ENCODE measurements at regions not wholly inside any gene's neighbourhood (a gene's known extent, or its start where the extent isn't known, plus 50 kb on each side); places are given as distances from the start of the nearest gene placed in this dataset.

DNA sequence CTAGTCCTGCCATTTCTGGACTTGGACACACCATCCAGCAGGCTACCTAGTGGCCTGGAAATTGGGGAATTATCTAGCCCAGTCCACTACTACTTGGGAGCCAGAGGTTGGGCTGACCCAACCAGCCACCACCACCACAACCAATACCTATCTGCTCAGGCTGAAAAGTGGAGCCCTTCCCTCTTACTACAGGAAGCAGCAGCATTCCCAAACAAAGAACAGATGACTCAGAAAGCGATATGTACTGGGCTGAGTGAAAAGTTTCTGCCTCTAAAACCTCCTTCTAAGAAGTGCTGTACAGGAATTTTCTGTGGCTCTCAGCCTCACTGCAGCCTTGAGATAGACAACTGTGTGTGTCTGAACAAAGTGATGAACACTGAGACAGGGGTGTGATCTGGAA is 279.4 kb downstream of the CDH10 start:
- DNase-seq (ENCODE audit: low read depth) = no peak
- no peak overlapping the region for H3K4me3 ChIP-seq (ENCODE audit: low read depth, low read length)
- TF ChIP-seq, protein P1, sequence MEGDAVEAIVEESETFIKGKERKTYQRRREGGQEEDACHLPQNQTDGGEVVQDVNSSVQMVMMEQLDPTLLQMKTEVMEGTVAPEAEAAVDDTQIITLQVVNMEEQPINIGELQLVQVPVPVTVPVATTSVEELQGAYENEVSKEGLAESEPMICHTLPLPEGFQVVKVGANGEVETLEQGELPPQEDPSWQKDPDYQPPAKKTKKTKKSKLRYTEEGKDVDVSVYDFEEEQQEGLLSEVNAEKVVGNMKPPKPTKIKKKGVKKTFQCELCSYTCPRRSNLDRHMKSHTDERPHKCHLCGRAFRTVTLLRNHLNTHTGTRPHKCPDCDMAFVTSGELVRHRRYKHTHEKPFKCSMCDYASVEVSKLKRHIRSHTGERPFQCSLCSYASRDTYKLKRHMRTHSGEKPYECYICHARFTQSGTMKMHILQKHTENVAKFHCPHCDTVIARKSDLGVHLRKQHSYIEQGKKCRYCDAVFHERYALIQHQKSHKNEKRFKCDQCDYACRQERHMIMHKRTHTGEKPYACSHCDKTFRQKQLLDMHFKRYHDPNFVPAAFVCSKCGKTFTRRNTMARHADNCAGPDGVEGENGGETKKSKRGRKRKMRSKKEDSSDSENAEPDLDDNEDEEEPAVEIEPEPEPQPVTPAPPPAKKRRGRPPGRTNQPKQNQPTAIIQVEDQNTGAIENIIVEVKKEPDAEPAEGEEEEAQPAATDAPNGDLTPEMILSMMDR (conservative IDR thresholded peaks at IDR 0.05; ENCODE audit: low read depth, low read length) = no peak

DNA sequence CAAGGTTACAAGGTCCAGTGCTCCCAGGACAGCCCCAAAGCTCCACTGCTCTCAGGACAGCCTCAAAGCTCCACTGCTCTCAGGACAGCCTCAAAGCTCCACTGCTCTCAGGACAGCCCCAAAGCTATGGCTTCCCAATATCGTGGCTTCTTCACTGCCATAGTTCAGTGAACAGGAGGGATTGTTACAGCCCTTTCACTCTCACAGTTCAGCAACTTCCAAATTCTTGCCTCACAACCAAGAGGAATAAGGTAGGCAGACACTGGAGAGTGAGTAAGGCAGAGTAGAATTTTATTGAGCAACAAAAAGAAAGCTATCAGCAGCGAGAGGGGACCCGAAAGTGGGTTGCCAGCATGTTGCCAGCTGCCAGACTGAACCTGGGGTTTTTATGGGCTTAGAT is 277.6 kb downstream of the CDH10 start:
- TF ChIP-seq, protein P1 (conservative IDR thresholded peaks at IDR 0.05; ENCODE audit: low read depth, low read length) = no peak
- DNase-seq (ENCODE audit: low read depth) = peak; percentile 61
- no peak overlapping the region for H3K4me3 ChIP-seq (ENCODE audit: low read depth, low read length)

DNA sequence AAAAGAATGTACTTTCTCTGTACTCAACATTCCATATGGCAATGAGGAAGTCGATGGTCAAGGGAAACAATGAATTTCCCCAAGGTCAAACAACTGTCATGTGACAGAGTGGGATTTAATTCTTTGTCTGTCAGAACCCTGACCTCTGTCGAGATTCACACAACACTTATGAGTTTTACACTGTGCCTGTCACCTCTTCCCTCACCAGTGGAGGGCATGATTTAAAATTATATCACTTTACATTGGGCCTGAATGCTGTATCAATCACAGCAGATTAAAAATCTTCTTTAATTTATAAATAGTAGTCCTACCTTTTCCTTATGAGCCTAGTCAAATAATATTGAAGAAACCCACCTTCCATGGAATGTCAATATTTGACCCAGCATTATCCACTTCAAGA is 276.7 kb downstream of the CDH10 start:
- H3K4me3 ChIP-seq (ENCODE audit: low read depth, low read length) = no peak overlapping the region
- TF ChIP-seq, protein P1 (conservative IDR thresholded peaks at IDR 0.05; ENCODE audit: low read depth, low read length) = peak; percentile 22
- no peak for DNase-seq (ENCODE audit: low read depth)

DNA sequence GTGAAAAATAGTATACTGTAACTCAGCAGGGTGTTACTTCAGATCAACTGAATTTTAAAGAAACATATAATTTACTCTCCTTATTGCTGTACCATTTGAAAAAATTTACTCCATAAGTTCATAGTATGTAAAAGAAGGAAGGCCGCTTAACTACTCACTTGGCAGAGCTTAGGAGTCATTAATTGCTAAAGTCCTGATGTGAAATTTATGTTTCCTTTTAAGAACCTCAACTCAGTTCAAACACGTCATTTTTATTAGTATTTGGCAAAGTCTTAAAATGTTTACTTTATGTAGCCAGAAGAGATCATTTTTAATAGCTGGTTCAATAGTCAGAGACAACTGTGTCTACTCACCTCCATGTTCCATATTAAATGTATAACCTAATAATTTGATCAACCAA is 268.6 kb downstream of the CDH10 start:
- no peak overlapping the region for H3K4me3 ChIP-seq (ENCODE audit: low read depth, low read length)
- TF ChIP-seq, protein P1 (conservative IDR thresholded peaks at IDR 0.05; ENCODE audit: low read depth, low read length) = no peak
- DNase-seq (ENCODE audit: low read depth) = no peak

DNA sequence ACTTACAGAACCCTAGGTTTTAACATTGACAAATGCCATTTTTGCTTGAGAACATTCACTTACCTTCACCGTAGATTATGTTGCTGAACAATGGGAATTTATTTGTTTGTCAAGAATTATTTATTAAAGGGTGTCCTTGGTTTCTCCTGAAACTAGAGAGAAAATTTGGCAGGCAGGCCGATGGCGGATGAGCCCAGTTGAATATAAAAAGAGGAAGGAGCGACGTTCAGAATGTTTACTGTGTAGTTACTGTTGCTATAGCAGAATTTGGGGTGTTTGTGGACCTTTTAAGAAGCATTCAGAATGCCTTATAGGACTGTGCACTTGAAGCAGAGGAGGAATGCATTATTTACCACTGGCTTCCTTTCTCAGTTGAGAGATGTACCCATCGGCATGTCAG is 268.2 kb downstream of the CDH10 start:
- no peak overlapping the region for H3K4me3 ChIP-seq (ENCODE audit: low read depth, low read length)
- TF ChIP-seq, protein P1 (conservative IDR thresholded peaks at IDR 0.05; ENCODE audit: low read depth, low read length) = no peak
- no peak for DNase-seq (ENCODE audit: low read depth)

DNA sequence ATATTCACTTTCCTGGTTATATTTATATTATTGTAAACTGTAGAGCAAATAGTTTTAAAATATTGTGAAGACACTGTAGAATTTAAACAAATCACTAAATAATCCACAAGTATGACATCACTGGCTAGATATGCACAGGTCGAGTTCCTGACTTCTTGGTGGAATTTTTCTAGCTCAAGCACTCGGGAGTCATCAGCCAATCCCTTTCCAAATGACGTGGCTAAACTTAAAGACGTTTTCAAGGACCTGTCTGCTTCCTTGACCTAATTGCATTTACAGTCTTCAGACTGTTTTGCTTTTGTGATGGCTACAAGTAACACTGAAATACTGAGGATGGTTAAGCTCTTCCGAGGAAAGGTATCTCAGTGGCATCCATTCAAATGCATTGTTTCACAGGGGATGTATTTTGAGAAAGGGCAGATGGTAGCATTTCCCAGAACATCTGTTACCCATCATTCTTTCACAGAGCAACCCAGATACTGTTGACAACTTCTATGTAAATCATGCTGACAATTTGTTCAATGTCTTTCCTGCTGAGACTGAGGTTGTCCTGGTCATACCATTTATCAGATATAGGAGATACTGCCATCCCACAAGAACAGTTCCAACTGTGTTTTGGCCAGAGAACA is 262.8 kb downstream of the CDH10 start:
- no peak overlapping the region for H3K4me3 ChIP-seq (ENCODE audit: low read depth, low read length)
- TF ChIP-seq, protein P1 (conservative IDR thresholded peaks at IDR 0.05; ENCODE audit: low read depth, low read length) = no peak
- DNase-seq (ENCODE audit: low read depth) = peak; percentile 36

DNA sequence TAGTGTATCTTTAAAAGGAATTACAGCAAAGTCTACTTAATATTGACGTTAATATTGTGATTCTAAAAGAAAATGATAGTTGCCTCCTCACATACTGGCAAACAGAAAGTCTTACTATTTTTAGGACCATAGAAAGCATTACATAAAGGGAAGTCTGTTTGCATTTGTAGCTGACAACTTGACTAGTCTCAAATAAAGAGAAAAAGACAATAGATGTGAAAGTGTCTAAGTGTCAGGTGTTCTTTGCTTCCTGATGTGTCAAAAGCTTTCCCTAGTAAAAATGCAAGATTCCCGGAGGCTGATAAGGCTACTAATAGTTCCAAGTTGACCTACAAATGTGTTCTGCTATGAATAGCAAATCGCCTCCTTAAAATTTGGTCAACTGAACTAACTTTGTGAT is 259.7 kb downstream of the CDH10 start:
- TF ChIP-seq, protein P1 (conservative IDR thresholded peaks at IDR 0.05; ENCODE audit: low read depth, low read length) = no peak
- no peak for DNase-seq (ENCODE audit: low read depth)
- H3K4me3 ChIP-seq (ENCODE audit: low read depth, low read length) = no peak overlapping the region

Measured in epithelial cell of proximal tubule (primary cell).